ENCODE measurements at regions not wholly inside any gene's neighbourhood (a gene's known extent, or its start where the extent isn't known, plus 50 kb on each side); places are given as distances from the start of the nearest gene placed in this dataset.

DNA sequence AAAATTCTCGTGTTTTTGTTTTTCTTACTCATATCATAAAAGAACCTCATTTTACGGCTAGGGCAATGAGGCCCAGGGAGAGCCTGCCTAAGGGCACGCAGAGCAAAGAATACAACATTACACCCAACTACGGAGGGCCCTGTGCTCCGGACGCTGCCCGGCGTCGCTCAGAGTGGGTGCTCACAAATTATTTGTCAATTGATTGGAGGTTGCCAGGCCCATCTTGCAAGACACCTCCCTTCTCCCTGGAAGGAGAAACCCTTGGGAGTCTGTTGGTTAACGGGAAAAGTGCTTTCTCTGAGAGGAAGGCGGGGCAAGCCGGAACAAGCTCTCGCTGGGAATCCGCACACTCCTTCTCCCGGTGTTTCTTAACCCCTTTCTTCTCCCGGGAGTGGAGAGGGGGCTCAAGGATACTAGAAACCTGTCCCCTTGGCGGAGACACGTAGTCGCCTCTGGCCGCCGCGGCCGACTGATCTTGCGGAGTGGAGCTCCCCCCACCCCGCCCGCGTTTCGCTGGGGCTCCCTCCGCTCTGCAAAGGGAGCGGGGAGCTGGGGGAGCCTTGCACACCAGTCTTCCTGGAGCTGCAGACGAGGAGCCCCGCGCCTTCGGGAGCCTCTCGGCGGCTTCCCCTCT, 599.3 kb upstream of the SGCD start:
- Histone ChIP-seq H3K4me2 (ENCODE audit: low read length) (peak overlapping the region; percentile 79), H3K36me3 (ENCODE audit: insufficient read depth, low read length) (no peaks in the 10 kb centered on the region), H3K27me3 (ENCODE audit: control insufficient read depth, insufficient read depth, low read length) (peaks cover 53% of the 10 kb centered on the region), H3K4me3 (ENCODE audit: low read length) (peak overlapping the region; percentile 54), H3K9ac (ENCODE audit: low read depth, low read length) (no peak overlapping the region), H3K9me3 (replicated peaks; ENCODE audit: low read length) (no peaks in the 10 kb centered on the region), H3K4me1 (ENCODE audit: control insufficient read depth, insufficient read depth, low read length) (peaks cover 4% of the 10 kb centered on the region)

DNA sequence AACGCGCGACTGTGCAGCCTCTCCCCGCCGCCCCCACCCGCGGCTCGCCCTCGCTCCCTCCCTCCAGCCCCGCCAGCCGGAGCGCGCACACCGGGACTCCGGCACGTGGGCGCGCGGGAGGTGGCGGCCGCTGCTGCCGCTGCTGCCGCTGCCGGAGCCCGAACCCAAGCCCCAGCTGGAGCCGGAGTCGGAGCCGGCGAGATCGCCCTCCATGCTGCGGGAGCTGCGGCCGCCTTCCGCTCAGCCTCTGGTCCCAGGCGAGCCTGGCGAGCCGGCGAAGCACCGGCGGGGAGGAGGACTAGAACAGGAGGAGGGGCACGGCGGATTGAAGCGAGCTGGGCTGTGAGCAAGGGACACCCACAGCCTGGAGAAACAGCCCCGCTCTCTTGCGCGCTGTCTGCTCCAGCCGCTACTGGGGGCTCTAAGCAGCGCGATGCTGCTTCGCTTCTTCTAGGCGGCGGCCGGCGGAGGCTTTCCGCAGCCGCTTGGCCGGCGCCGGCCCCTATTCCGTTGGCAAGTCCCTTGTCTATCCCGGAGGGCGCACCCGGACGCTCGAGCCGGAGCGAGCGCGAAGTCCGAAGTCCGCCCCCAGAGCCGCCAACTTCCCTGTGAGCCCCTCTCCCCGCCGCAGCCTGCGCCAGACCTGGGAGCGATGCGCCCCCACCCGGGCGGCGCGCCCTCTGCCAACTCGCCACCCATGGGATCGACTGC, 598.7 kb upstream of the SGCD start:
- no peaks in the 10 kb centered on the region for H3K36me3 ChIP-seq (ENCODE audit: insufficient read depth, low read length)
- peaks cover 4% of the 10 kb centered on the region for H3K4me1 ChIP-seq (ENCODE audit: control insufficient read depth, insufficient read depth, low read length)
- peak overlapping the region; percentile 54 for H3K4me3 ChIP-seq (ENCODE audit: low read length)
- peak overlapping the region; percentile 79 for H3K4me2 ChIP-seq (ENCODE audit: low read length)
- no peaks in the 10 kb centered on the region for H3K9me3 ChIP-seq (replicated peaks; ENCODE audit: low read length)
- peaks cover 53% of the 10 kb centered on the region for H3K27me3 ChIP-seq (ENCODE audit: control insufficient read depth, insufficient read depth, low read length)
- H3K9ac ChIP-seq (ENCODE audit: low read depth, low read length), result no peak overlapping the region

DNA sequence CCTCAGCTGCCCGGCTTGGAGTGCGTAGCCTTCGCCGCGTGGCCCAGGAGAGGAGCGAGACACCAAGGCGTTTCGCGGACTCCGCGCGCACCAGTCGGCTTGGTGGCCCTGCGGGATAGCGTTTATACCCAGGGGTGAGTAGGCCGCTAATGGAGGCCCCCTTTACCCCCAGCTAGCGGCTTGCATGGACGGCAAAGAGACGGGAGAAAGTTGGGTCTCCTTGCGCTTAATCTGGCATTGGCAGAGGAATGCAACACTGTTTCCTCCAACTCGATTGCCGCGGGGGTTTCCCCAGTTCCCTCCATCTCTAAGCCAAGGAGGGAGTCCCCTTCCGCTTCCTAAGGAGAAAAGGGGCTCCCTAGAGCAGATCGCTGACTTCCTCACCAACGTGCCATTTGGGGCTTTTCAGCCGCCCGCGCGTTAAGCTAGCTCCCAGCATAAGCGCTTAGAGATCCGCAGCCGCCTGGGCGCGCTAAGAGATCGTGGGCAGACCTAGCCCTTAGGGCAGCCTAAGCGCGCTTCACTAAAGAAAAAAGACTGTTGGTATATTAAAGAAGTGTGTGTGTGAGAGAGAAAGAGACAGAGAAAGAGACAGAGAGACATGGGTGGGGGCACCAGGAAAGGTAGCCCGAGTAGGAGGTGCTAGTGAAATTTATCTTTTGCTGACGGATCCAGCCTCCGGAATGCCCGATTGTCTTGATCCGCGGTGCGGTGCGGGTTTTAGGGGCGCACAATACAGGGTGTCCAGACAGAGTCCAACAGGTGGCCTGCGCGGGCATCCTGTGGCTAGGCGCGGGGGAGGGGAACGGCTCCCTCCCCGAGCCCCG, 597.9 kb upstream of the SGCD start:
- H3K27me3 ChIP-seq (ENCODE audit: control insufficient read depth, insufficient read depth, low read length), result peaks cover 53% of the 10 kb centered on the region
- H3K36me3 ChIP-seq (ENCODE audit: insufficient read depth, low read length), result no peaks in the 10 kb centered on the region
- H3K9ac ChIP-seq (ENCODE audit: low read depth, low read length), result no peak overlapping the region
- peak overlapping the region; percentile 54 for H3K4me3 ChIP-seq (ENCODE audit: low read length)
- peak overlapping the region; percentile 79 for H3K4me2 ChIP-seq (ENCODE audit: low read length)
- H3K4me1 ChIP-seq (ENCODE audit: control insufficient read depth, insufficient read depth, low read length), result peaks cover 4% of the 10 kb centered on the region
- H3K9me3 ChIP-seq (replicated peaks; ENCODE audit: low read length), result no peaks in the 10 kb centered on the region

DNA sequence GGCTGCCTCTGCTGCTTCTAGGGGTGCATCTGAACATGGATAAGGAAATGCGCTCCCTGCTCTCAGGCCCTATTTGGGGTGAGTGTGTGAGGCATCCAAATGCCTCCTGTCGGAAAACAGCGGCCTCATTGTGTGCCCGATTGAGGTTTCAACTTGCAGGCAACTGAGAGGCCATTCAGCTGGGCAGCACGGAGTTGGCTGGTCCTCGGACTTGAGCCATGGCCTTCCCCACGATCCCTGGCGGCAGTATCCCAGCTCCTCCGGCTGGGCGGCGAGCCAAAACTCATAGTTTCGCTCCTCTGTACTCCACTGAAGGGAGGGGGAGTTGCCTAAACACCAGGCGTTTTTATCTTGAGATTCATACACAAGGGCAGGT, 597.3 kb upstream of the SGCD start:
- H3K4me2 ChIP-seq (ENCODE audit: low read length), result no peak overlapping the region
- no peaks in the 10 kb centered on the region for H3K9me3 ChIP-seq (replicated peaks; ENCODE audit: low read length)
- no peak overlapping the region for H3K9ac ChIP-seq (ENCODE audit: low read depth, low read length)
- peaks cover 53% of the 10 kb centered on the region for H3K27me3 ChIP-seq (ENCODE audit: control insufficient read depth, insufficient read depth, low read length)
- H3K36me3 ChIP-seq (ENCODE audit: insufficient read depth, low read length), result no peaks in the 10 kb centered on the region
- peaks cover 4% of the 10 kb centered on the region for H3K4me1 ChIP-seq (ENCODE audit: control insufficient read depth, insufficient read depth, low read length)
- H3K4me3 ChIP-seq (ENCODE audit: low read length), result no peak overlapping the region

DNA sequence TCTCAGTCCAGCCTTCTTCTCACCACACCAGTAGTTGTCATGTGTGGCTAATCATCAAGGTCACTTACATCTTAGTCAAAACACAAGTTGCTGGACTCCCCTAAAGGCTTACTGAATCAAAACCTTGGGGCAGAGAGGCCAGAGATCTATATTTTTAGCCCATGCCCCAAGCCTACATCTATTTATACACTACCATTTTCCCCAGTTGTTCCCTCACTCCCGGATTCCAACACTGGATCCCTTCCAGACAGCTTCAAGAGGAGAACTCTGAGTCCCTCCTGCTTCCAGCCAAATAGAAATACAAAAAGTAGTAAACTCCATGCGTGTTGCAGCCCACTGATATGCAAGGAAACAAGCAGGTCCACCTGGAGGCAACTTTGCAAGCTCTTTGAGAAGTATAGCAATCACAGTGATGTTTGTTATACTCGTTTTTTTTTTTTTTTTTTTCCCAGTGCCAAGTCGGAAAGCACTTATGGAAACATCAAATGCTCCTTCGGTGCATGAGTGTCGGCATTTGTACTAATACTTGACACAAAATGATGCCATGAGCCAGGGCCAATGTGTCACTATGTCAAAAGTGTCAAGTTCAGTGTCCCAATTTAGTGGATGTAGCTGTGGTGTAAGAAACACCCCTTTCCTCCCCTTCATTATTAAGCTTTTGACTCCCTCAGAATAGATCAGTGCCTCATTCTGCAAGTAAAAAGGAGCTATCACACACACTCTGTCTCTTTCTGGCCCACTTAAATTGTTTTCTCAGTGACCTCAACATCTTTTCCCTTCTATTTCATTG, 594.2 kb upstream of the SGCD start:
- Histone ChIP-seq H3K4me1 (ENCODE audit: control insufficient read depth, insufficient read depth, low read length) (peaks cover 4% of the 10 kb centered on the region), H3K36me3 (ENCODE audit: insufficient read depth, low read length) (no peaks in the 10 kb centered on the region), H3K27me3 (ENCODE audit: control insufficient read depth, insufficient read depth, low read length) (peaks cover 39% of the 10 kb centered on the region), H3K9ac (ENCODE audit: low read depth, low read length) (no peak overlapping the region), H3K9me3 (replicated peaks; ENCODE audit: low read length) (no peaks in the 10 kb centered on the region), H3K4me2 (ENCODE audit: low read length) (no peak overlapping the region), H3K4me3 (ENCODE audit: low read length) (no peak overlapping the region)

DNA sequence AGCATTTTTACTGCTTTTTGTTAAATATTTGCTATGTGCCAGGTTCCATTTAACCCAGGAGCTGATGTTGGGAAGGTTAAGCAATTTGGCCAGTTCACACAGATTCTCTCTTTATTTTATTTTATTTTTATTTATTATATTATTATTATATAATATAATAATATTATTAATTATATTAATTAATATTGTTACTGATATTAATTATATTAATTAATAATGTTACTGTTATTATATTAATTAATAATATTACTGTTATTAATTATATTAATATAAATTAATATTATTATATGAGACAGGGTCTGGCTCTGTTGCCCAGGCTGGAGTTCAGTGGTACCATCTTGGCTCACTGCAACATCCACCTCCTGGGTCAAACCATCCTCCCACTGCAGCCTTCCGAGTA, 593.0 kb upstream of the SGCD start:
- Histone ChIP-seq H3K36me3 (ENCODE audit: insufficient read depth, low read length) (no peaks in the 10 kb centered on the region), H3K9ac (ENCODE audit: low read depth, low read length) (no peak overlapping the region), H3K27me3 (ENCODE audit: control insufficient read depth, insufficient read depth, low read length) (peaks cover 28% of the 10 kb centered on the region), H3K4me1 (ENCODE audit: control insufficient read depth, insufficient read depth, low read length) (peaks cover 2% of the 10 kb centered on the region), H3K4me2 (ENCODE audit: low read length) (no peak overlapping the region), H3K9me3 (replicated peaks; ENCODE audit: low read length) (no peaks in the 10 kb centered on the region), H3K4me3 (ENCODE audit: low read length) (no peak overlapping the region)

DNA sequence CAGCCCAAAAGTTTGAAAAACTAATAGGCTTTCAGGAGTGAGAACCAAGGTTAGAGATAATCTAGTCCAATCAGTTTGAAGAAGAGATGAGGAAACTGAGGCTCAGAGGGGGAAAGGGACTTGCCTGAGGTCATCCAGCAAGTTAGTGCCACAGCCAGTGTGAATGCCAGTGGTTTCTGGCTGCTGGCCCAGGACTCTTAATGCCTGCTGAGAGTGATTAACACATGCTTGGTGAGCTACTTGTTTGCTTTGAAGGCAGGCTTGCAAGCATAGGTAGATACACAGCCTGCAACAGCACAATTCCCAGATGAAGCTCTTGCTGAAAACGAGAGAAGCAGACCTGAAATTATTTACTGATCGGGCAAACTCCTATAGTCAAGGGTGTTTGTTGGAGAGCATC, 591.6 kb upstream of the SGCD start:
- Histone ChIP-seq H3K9me3 (replicated peaks; ENCODE audit: low read length) (no peaks in the 10 kb centered on the region), H3K27me3 (ENCODE audit: control insufficient read depth, insufficient read depth, low read length) (peaks cover 14% of the 10 kb centered on the region), H3K36me3 (ENCODE audit: insufficient read depth, low read length) (no peaks in the 10 kb centered on the region), H3K4me3 (ENCODE audit: low read length) (no peak overlapping the region), H3K9ac (ENCODE audit: low read depth, low read length) (no peak overlapping the region), H3K4me2 (ENCODE audit: low read length) (no peak overlapping the region), H3K4me1 (ENCODE audit: control insufficient read depth, insufficient read depth, low read length) (no peaks in the 10 kb centered on the region)

DNA sequence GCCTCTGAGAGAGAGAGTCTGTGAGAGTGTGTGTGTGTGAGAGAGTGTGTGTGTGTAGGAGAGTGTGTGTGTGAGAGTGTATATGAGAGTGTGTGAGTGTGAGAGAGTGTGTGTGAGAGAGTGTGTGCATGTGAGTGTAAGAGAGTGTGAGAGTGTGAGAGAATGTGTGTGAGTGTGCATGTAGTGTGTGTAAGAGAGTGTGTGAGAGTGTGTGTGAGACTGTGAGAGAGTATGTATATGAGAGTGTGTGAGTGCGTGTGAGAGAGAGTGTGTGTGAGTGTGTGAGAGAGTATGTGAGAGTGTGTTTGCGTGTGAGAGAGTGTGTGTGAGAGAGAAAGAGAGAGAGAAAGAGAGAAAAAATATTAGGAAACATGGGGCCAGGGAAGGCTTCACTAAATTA, 588.3 kb upstream of the SGCD start:
- no peaks in the 10 kb centered on the region for H3K4me1 ChIP-seq (ENCODE audit: control insufficient read depth, insufficient read depth, low read length)
- H3K4me2 ChIP-seq (ENCODE audit: low read length), result no peak overlapping the region
- H3K9ac ChIP-seq (ENCODE audit: low read depth, low read length), result no peak overlapping the region
- H3K9me3 ChIP-seq (replicated peaks; ENCODE audit: low read length), result no peaks in the 10 kb centered on the region
- H3K27me3 ChIP-seq (ENCODE audit: control insufficient read depth, insufficient read depth, low read length), result no peaks in the 10 kb centered on the region
- H3K4me3 ChIP-seq (ENCODE audit: low read length), result no peak overlapping the region
- H3K36me3 ChIP-seq (ENCODE audit: insufficient read depth, low read length), result no peaks in the 10 kb centered on the region

DNA sequence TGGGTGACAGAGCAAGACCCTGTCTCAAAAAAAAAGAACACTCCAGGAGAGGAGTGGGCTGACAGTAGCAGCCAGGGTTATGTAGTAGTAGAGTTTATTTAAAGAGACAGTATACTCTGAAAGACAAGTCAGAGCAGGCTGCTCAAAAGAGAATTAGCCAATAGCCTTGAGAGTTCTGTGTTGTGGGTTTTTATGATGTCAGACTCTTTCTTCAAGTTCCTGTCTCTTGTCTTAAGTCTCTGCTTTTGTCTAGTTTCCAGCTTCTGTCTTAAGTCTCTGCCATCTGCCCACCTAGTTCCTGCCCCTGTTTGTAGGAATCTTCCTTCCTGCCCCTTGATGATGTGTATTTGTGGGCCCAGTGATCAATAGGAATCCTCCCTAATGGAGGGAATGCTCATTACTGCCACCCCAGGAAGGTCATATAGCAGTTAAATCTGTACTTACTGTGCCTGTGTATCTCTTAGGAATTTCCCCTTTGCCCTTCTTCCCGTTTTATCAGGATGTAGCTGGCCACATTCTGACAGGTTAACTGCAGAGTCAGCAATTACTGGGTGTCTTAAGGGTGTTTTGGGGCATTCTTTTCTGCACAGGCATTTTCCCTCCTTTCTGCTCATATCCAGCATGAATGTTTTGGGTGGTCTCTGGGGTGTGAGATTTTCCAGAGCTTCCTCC, 580.5 kb upstream of the SGCD start:
- no peak overlapping the region for H3K9ac ChIP-seq (ENCODE audit: low read depth, low read length)
- H3K27me3 ChIP-seq (ENCODE audit: control insufficient read depth, insufficient read depth, low read length), result no peaks in the 10 kb centered on the region
- no peak overlapping the region for H3K4me2 ChIP-seq (ENCODE audit: low read length)
- H3K4me3 ChIP-seq (ENCODE audit: low read length), result no peak overlapping the region
- H3K9me3 ChIP-seq (replicated peaks; ENCODE audit: low read length), result no peaks in the 10 kb centered on the region
- no peaks in the 10 kb centered on the region for H3K36me3 ChIP-seq (ENCODE audit: insufficient read depth, low read length)
- no peaks in the 10 kb centered on the region for H3K4me1 ChIP-seq (ENCODE audit: control insufficient read depth, insufficient read depth, low read length)

DNA sequence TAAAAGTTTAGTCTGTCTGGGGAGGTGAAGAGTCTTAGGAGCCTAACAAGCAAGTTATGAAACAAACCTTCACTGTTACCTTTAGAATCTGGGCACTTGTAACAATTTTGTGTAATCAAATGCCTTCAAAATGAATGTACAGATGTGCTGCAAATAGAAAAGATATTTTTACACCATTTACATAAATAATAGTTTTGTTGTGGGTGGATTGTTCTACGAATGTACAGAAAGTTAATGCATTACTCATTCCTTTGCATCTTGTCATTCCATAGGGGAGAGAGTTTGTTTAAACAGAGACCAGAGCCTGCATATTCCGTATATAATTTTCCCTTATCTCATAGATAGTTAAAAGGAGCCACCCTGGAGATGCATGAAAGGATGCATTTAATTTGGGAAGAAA, 576.9 kb upstream of the SGCD start:
- Histone ChIP-seq H3K9me3 (replicated peaks; ENCODE audit: low read length) (no peaks in the 10 kb centered on the region), H3K9ac (ENCODE audit: low read depth, low read length) (no peak overlapping the region), H3K27me3 (ENCODE audit: control insufficient read depth, insufficient read depth, low read length) (no peaks in the 10 kb centered on the region), H3K4me2 (ENCODE audit: low read length) (no peak overlapping the region), H3K4me3 (ENCODE audit: low read length) (no peak overlapping the region), H3K36me3 (ENCODE audit: insufficient read depth, low read length) (no peaks in the 10 kb centered on the region), H3K4me1 (ENCODE audit: control insufficient read depth, insufficient read depth, low read length) (no peaks in the 10 kb centered on the region)

DNA sequence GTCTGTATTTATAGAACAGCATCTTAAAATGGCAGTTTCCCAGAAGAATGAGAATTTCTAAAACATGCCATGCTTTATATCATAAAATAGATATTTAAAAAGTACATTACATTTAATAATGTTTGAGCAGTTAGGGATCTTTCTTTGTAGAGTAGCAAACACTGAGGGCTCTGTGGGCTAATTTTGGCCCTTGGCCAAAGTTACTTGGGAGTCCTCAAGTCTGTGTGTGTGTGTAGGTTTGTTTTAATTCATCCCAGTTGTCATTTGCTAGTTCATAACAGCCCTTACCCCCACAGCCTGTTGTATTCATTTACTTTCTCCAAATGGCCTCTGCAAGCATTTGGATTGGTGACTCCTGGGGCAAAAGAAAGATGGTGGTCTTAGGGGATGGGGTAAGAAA, 576.4 kb upstream of the SGCD start:
- Histone ChIP-seq H3K27me3 (ENCODE audit: control insufficient read depth, insufficient read depth, low read length) (no peaks in the 10 kb centered on the region), H3K4me2 (ENCODE audit: low read length) (no peak overlapping the region), H3K4me3 (ENCODE audit: low read length) (no peak overlapping the region), H3K36me3 (ENCODE audit: insufficient read depth, low read length) (no peaks in the 10 kb centered on the region), H3K9ac (ENCODE audit: low read depth, low read length) (no peak overlapping the region), H3K9me3 (replicated peaks; ENCODE audit: low read length) (no peaks in the 10 kb centered on the region), H3K4me1 (ENCODE audit: control insufficient read depth, insufficient read depth, low read length) (no peaks in the 10 kb centered on the region)

All from skeletal muscle satellite cell (primary cell).